ENCODE measurements at regions not wholly inside any gene's neighbourhood (a gene's known extent, or its start where the extent isn't known, plus 50 kb on each side); places are given as distances from the start of the nearest gene placed in this dataset.

- H3K4me1 Mint-ChIP-seq = no peaks in the 10 kb centered on the region
- DNase-seq (ENCODE audit: low read depth, low spot score) = no peak
Measured at GRCh38 chr2:228846161-228846560, 424.9 kb downstream of the PID1 start.

GRCh38 chr2:228845162-228845925 is 425.7 kb downstream of the PID1 start:
- Mint-ChIP-seq H3K36me3 (ENCODE audit: low read depth) (no peaks in the 10 kb centered on the region), H3K27ac (ENCODE audit: unreplicated experiment) (no peak overlapping the region), H3K4me1 (no peaks in the 10 kb centered on the region), H3K9me3 (no peaks in the 10 kb centered on the region), H3K4me3 (no peak overlapping the region), H3K27me3 (ENCODE audit: low read depth) (no peaks in the 10 kb centered on the region)
- TF ChIP-seq CTCF (conservative IDR thresholded peaks at IDR 0.05) = no peak
- DNase-seq (ENCODE audit: low read depth, low spot score) = no peak

More at GRCh38 chr2:228846161-228846560, 424.9 kb downstream of the PID1 start:
- H3K27ac Mint-ChIP-seq (ENCODE audit: unreplicated experiment) = no peak overlapping the region
- no peak for TF ChIP-seq CTCF (conservative IDR thresholded peaks at IDR 0.05)
- no peaks in the 10 kb centered on the region for H3K27me3 Mint-ChIP-seq (ENCODE audit: low read depth)
- H3K36me3 Mint-ChIP-seq (ENCODE audit: low read depth) = no peaks in the 10 kb centered on the region
- no peaks in the 10 kb centered on the region for H3K9me3 Mint-ChIP-seq
- no peak overlapping the region for H3K4me3 Mint-ChIP-seq

- no peaks in the 10 kb centered on the region for H3K4me1 Mint-ChIP-seq
- no peaks in the 10 kb centered on the region for H3K36me3 Mint-ChIP-seq (ENCODE audit: low read depth)
- H3K9me3 Mint-ChIP-seq = no peaks in the 10 kb centered on the region
- H3K27ac Mint-ChIP-seq (ENCODE audit: unreplicated experiment) = no peak overlapping the region
- no peaks in the 10 kb centered on the region for H3K27me3 Mint-ChIP-seq (ENCODE audit: low read depth)
- TF ChIP-seq CTCF (conservative IDR thresholded peaks at IDR 0.05) = no peak
- no peak for DNase-seq (ENCODE audit: low read depth, low spot score)
- H3K4me3 Mint-ChIP-seq = no peak overlapping the region
Measured at GRCh38 chr2:228841877-228842276, 429.2 kb downstream of the PID1 start.

GRCh38 chr2:228841475-228841874 is 429.6 kb downstream of the PID1 start:
- TF ChIP-seq CTCF (conservative IDR thresholded peaks at IDR 0.05) = no peak
- Mint-ChIP-seq H3K9me3 (no peaks in the 10 kb centered on the region), H3K27me3 (ENCODE audit: low read depth) (no peaks in the 10 kb centered on the region)

GRCh38 chr2:228840743-228841114 is 430.4 kb downstream of the PID1 start:
- H3K27me3 Mint-ChIP-seq (ENCODE audit: low read depth) = no peaks in the 10 kb centered on the region

More at GRCh38 chr2:228841475-228841874, 429.6 kb downstream of the PID1 start:
- H3K4me3 Mint-ChIP-seq = no peak overlapping the region
- H3K27ac Mint-ChIP-seq (ENCODE audit: unreplicated experiment) = no peak overlapping the region
- H3K36me3 Mint-ChIP-seq (ENCODE audit: low read depth) = no peaks in the 10 kb centered on the region
- no peaks in the 10 kb centered on the region for H3K4me1 Mint-ChIP-seq
- DNase-seq (ENCODE audit: low read depth, low spot score) = no peak

More at GRCh38 chr2:228840743-228841114, 430.4 kb downstream of the PID1 start:
- H3K4me3 Mint-ChIP-seq = no peak overlapping the region
- no peak for TF ChIP-seq CTCF (conservative IDR thresholded peaks at IDR 0.05)
- DNase-seq (ENCODE audit: low read depth, low spot score) = no peak
- no peaks in the 10 kb centered on the region for H3K9me3 Mint-ChIP-seq
- no peaks in the 10 kb centered on the region for H3K4me1 Mint-ChIP-seq
- no peak overlapping the region for H3K27ac Mint-ChIP-seq (ENCODE audit: unreplicated experiment)
- H3K36me3 Mint-ChIP-seq (ENCODE audit: low read depth) = no peaks in the 10 kb centered on the region

Measured in neural crest cell (in vitro differentiated cells).